ENCODE measurements at regions not wholly inside any gene's neighbourhood (a gene's known extent, or its start where the extent isn't known, plus 50 kb on each side); places are given as distances from the start of the nearest gene placed in this dataset.

- TF ChIP-seq YY1 (IDR thresholded peaks at IDR 0.05; ENCODE audit: insufficient read depth, insufficient read length) (no peak), ZNF274 (IDR thresholded peaks at IDR 0.05; ENCODE audit: low read depth, low read length) (no peak)
These were observed 100.2 kb upstream of the PGRMC2 start for GRCh38 chr4:128387600-128388351.

Data from NT2/D1 (cell line).